Stimulated activated effector memory CD8-positive, alpha-beta T cell treated with anti-CD3 and anti-CD28 coated beads, Interleukin-12 subunit alpha, Interleukin-12 subunit beta, amount 100 ng/mL, for 72 hours (primary cell): ENCODE measurements at regions not wholly inside any gene's neighbourhood (a gene's known extent, or its start where the extent isn't known, plus 50 kb on each side); places are given as distances from the start of the nearest gene placed in this dataset.
A peak's percentile ranks its signal among the peaks of the same experiment; 100 is the strongest.

ENCODE experiments used
- ATAC-seq: fragments of 150-1000 bp; cut with Tn5 transposase; 2 replicates; pipeline ENCODE4 v1.10.0; 2021
- DNase-seq, 2 donors: peaks; one replicate each; pipeline ENCODE4 v3.0.0; 2021 to 2022; ENCODE audit warnings: low spot score in 2 of 2
- H3K27ac Mint-ChIP-seq: one replicate; pipeline ENCODE4 v1.8.0; 2022; ENCODE audit warnings: mild to moderate bottlenecking, mixed read lengths
- H3K36me3 Mint-ChIP-seq: one replicate; pipeline ENCODE4 v1.8.0; 2022; ENCODE audit warnings: mild to moderate bottlenecking, mixed read lengths
- H3K4me1 Mint-ChIP-seq: one replicate; pipeline ENCODE4 v1.8.0; 2022; ENCODE audit warnings: mixed read lengths
- H3K4me3 Mint-ChIP-seq: one replicate; pipeline ENCODE4 v1.8.0; 2022; ENCODE audit warnings: mild to moderate bottlenecking, mixed read lengths
- H3K9me3 Mint-ChIP-seq: one replicate; pipeline ENCODE4 v1.8.0; 2022; ENCODE audit warnings: mixed read lengths

DNA sequence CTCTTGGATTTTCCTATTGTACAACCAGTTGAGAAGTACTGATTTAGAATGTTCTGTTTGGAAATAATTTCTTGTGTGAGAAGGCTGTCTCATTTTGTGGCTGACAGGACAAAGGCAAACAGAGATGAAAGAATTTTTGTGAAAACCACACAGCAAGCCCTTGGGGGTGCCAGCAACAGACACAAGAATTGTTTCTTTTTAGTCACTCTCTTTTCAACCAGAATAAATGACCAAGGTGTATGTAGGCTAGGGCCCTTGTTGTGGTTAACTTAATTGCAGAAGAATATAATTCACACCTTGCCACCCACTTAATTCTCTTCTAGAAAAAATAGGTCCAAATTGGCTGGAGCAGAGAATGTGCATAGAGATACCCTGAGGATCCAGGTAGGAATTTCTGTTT is 329.4 kb upstream of the TBC1D5 start:
- DNase-seq, result no peak
- ATAC-seq, result no peak
- H3K27ac Mint-ChIP-seq, result no peak overlapping the region
- H3K36me3 Mint-ChIP-seq, result no peaks in the 10 kb centered on the region
- no peak overlapping the region for H3K4me3 Mint-ChIP-seq
- peaks cover under 1% of the 10 kb centered on the region for H3K4me1 Mint-ChIP-seq
- H3K9me3 Mint-ChIP-seq, result no peaks in the 10 kb centered on the region

DNA sequence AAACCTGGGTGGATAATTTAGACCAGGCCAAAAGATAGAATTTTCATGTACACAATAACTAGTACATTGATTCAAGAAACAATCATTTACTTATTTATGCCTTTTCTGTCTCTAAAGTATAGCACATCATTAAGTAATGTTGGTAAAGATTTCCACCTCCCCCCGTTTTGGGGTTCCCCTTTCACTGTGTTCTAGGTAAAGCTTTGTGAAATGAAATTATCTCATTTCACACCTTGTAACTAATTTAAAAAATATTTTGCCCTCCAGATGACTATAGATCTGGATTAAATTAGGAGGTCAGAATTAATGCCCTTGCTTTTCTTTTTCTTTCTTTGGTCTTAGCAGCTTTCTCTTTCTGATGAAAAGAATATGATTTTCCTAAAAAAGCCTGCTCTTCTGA is 328.5 kb upstream of the TBC1D5 start:
- Mint-ChIP-seq H3K9me3 (no peaks in the 10 kb centered on the region), H3K4me1 (no peaks in the 10 kb centered on the region), H3K36me3 (no peaks in the 10 kb centered on the region), H3K27ac (no peak overlapping the region), H3K4me3 (no peak overlapping the region)
- no peak for DNase-seq
- no peak for ATAC-seq

DNA sequence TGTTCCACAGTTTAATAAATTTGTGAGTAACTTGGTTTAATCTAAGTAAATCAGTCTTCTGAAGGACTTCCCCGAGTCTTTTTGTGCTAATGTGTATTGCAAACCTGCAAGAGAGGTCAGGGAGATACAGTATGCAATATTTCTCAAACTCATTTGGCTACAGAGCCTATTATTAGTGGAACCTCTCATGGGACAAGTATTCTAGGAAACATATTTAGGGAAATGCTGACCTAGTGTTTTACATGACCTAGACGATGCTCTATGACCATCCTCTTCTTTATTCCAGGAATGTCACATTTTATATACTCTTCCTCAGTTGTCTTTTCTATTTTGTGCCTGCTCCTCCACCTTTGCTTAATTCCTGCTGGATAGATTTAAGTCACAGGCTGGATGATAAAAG is 327.8 kb upstream of the TBC1D5 start:
- DNase-seq (no peak), ATAC-seq (no peak)
- Mint-ChIP-seq H3K36me3 (no peaks in the 10 kb centered on the region), H3K4me3 (no peak overlapping the region), H3K27ac (no peak overlapping the region), H3K4me1 (no peaks in the 10 kb centered on the region), H3K9me3 (no peaks in the 10 kb centered on the region)

DNA sequence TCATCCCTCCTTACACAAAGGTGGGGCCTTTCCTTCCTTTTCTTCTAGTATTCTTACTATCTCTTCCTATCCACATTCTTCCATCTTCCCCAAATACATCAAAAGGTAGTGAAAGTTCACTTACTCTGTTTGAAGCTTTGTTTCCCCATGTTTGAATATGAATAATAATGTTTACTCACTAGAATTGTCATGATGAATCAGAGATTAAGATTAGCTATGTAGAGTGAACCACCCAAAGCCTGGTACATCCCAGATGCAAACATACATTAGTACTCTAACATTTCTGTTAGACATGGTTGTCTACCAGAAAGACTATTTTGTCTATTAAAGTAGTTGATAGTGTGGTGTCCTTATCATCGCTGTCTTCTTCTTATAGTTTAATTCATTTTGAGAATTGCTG is 327.1 kb upstream of the TBC1D5 start:
- no peak for DNase-seq
- Mint-ChIP-seq H3K9me3 (no peaks in the 10 kb centered on the region), H3K4me1 (no peaks in the 10 kb centered on the region), H3K27ac (no peak overlapping the region), H3K36me3 (no peaks in the 10 kb centered on the region), H3K4me3 (no peak overlapping the region)
- no peak for ATAC-seq

DNA sequence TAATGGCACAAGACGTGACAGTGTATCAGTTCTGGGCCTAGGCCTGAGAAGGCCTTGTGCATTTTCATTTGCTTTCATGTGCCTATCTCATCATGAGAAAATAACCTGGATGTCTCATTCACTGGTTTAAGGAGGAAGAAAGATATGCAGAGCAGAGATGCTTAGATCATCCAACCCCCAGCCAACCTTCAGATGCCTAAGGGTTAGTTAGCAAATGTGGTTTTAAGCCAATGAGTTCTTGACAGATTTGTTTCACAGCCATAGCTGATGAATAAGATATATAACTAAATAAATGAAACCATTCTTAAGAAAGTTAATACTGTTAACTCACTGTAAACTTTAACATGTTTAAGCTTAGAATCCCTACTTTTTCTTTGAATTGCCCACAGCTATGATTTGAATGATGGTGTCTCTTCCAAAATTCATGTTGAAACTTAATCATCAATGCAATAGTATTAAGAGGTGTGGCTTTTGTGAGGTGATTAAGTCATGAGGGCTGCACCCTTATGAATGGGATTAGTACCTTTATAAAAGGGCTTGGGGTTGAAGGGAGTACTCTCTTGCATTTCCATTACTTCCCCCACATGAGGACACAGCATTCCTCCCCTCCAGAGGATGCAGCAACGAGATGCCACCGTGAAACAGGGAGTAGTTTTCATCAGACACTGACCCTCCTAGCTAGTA is 324.6 kb upstream of the TBC1D5 start:
- DNase-seq (no peak), ATAC-seq (no peak)
- Mint-ChIP-seq H3K9me3 (no peaks in the 10 kb centered on the region), H3K4me1 (no peaks in the 10 kb centered on the region), H3K4me3 (no peak overlapping the region), H3K27ac (no peak overlapping the region), H3K36me3 (no peaks in the 10 kb centered on the region)

DNA sequence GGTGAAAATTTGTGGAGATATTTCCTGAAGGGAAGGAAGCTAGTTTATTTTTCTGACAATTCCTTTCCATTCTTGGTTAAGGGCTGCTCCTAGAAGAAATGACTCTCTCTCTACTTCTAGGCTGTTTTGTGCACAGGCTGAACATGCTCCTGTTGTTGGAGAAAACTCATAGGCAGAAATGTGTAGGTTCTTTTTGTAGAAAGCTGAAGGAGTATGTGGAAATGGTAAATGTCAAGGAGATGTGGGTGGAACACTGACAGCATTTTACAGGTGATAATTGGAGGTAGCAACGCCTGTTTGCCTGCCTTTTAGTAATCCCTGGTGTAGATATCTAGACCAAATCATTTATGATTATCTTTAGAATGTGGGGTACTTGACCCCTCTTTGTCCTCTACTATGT is 322.2 kb upstream of the TBC1D5 start:
- no peaks in the 10 kb centered on the region for H3K36me3 Mint-ChIP-seq
- no peaks in the 10 kb centered on the region for H3K4me1 Mint-ChIP-seq
- no peak overlapping the region for H3K4me3 Mint-ChIP-seq
- H3K9me3 Mint-ChIP-seq, result no peaks in the 10 kb centered on the region
- H3K27ac Mint-ChIP-seq, result no peak overlapping the region
- ATAC-seq (no peak), DNase-seq (no peak)

DNA sequence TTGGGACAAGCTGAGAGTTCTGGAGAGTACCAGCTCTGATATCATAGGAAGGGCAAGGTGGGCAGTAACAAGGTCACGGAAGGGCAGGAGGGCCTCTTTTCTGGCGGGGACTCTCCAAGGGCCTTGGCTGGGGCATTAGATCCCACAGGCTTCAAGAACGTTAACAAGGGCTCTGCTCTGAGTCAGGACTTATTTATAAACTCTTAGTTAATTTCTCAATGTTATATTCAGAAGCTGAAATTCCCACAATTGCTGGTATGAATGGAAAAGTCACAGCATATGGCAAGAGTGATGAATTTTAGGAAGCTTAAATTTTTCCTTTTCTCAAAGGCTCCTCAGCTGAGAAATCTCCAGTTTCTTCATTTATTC is 320.2 kb upstream of the TBC1D5 start:
- Mint-ChIP-seq H3K4me3 (no peak overlapping the region), H3K27ac (no peak overlapping the region), H3K4me1 (no peaks in the 10 kb centered on the region), H3K36me3 (no peaks in the 10 kb centered on the region), H3K9me3 (no peaks in the 10 kb centered on the region)
- ATAC-seq (no peak), DNase-seq (no peak)

DNA sequence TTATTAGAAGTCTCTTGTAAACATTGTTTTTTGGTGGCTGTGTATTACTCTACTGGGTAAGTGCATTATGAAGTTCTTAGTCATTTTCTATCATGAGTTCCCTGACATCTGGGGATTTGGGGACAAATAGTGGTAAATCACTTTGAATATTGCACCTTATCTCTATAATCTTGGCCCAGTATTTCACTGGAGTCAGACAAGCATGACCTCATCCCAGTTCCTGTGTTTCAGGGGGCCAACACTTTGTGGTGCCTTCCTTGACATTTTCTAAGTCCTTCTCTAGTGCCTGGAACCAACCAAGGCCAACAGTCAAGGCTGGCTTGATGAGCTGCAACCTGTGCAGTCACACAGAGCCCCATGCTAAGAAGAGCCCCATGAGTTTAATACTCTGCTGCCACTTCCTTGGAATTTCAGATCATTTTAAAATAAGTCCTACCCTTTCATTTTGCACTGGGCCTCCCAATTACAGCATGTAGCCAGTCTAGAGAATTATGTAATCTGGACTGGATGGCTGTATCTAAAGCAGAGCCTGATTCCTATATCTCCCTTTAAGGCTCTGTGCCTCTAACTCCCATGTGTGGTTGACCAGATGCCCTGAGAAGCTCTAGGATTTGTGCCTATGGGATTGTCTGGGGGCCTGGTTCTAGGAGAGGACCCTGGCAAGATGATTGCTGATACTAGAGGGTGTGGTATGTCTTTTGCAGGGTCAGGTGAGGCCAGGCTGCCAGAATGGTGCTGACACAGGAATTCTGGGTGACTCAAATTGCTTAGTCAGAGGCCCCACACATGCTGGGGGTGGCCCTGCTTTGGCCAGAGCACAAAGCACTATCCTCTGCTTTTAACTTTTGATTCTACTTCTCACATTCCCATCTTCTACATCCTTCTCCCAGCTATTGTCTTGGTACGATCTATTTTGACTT is 319.6 kb upstream of the TBC1D5 start:
- H3K9me3 Mint-ChIP-seq, result no peaks in the 10 kb centered on the region
- no peaks in the 10 kb centered on the region for H3K36me3 Mint-ChIP-seq
- no peaks in the 10 kb centered on the region for H3K4me1 Mint-ChIP-seq
- H3K27ac Mint-ChIP-seq, result no peak overlapping the region
- ATAC-seq (peak; percentile 56), DNase-seq (no peak)
- no peak overlapping the region for H3K4me3 Mint-ChIP-seq

DNA sequence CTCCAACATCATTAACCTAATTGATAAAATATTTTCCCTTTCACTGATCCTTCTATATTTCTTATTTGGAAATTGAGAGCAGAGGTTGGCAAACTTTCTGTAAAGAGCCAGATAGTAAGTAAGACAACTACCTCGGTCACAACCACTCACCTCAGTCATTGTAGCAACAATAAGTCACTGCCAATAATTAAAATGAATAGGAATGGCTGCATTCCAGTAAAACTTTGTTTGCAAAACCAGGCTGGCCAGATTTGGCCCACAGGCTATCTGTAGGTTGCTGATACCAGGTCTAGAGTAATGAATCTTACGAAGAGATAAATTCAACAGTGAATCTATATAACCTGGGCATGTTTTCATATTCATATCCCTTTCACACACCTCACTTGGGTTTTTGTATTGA is 316.2 kb upstream of the TBC1D5 start:
- Mint-ChIP-seq H3K9me3 (no peaks in the 10 kb centered on the region), H3K4me1 (no peaks in the 10 kb centered on the region), H3K4me3 (no peak overlapping the region), H3K36me3 (no peaks in the 10 kb centered on the region), H3K27ac (no peak overlapping the region)
- DNase-seq, result no peak
- ATAC-seq, result no peak

DNA sequence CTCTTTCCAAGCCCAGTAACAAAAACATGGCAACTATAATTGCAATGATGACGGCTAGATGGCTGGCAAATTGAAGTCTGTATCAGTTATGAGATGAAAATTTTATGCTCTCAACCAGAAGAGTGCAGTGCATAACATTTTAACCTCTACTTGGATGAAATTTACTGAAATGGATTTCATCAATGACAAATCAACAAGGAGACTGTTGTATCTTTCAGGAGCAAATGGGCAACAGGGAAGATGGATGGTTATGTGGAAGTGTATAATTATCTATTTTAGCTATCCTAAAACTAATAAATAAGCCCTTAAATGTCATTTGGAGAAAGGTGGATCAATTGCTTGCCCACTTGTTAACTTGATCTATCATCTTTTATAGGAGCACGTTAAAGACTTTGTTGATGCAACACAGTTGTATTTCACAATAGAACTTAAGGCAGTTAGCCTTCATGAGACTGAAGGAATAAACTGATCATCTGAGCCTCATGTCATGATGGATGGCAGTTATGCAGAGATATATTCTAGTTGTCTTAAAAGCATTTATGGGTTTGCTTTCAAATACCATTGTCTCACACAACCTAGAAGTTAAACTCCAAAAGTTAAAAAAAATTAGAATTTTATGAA is 315.1 kb upstream of the TBC1D5 start:
- Mint-ChIP-seq H3K36me3 (no peaks in the 10 kb centered on the region), H3K4me1 (no peaks in the 10 kb centered on the region), H3K4me3 (no peak overlapping the region), H3K9me3 (no peaks in the 10 kb centered on the region), H3K27ac (no peak overlapping the region)
- ATAC-seq (no peak), DNase-seq (no peak)

DNA sequence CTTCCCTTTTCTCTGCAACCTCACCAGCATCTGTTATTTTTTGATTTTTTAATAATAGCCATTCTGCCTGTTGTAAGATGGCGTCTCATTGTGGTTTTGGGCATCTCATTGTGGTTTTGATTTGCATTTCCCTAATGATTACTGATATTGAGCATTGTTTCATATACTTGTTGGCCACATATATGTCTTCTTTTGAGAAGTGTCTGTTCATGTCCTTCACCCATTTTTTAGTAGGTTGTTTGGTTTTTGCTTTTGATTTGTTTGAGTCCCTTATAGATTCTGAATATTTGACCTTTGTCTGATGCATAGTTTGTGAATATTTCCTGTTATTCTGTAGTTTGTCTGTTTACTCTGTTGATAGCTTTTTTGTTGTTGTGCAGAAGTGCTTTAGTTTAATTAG is 312.2 kb upstream of the TBC1D5 start:
- DNase-seq, result no peak
- no peaks in the 10 kb centered on the region for H3K4me1 Mint-ChIP-seq
- no peaks in the 10 kb centered on the region for H3K36me3 Mint-ChIP-seq
- no peaks in the 10 kb centered on the region for H3K9me3 Mint-ChIP-seq
- no peak for ATAC-seq
- no peak overlapping the region for H3K4me3 Mint-ChIP-seq
- H3K27ac Mint-ChIP-seq, result no peak overlapping the region

DNA sequence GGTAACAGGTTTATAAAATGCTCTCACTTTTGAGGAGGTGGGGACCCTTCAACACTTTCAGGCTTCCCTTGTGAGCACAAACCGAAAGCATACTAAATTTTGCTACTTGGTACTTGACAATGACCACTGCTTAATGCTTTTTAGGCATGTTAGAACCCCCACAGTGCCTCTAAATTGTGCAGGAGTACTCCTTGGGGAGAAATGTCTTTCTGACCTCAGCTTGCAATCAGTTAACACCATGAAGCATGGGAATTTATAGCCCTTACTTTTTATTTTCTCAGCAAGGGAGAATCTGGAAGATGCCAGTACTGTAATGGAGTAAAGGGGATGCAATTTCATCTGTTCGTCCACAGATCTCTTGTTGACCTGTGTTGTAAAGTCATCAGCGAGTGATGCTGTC is 308.9 kb upstream of the TBC1D5 start:
- no peaks in the 10 kb centered on the region for H3K4me1 Mint-ChIP-seq
- no peaks in the 10 kb centered on the region for H3K36me3 Mint-ChIP-seq
- DNase-seq (no peak), ATAC-seq (no peak)
- H3K27ac Mint-ChIP-seq, result no peak overlapping the region
- H3K9me3 Mint-ChIP-seq, result no peaks in the 10 kb centered on the region
- H3K4me3 Mint-ChIP-seq, result no peak overlapping the region

DNA sequence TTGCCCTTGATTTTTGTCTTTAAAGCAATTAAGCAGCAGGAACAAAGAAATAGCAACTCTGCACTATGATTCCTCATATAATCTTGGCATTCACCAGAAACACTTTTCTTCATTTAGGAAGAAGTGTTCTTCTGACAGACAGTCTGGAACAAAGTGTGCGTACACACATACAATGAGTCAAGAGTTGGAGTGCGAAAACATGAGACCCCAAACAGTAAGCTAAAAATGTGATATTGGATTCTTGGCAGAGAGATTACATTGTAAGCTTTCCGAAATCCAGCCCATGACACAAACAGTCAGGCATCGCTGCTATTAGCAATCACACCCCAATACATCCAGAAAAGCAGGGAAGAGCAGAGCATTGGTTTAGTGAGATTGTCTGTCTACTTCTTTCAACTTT is 306.7 kb upstream of the TBC1D5 start:
- DNase-seq, result no peak
- no peak for ATAC-seq
- Mint-ChIP-seq H3K36me3 (no peaks in the 10 kb centered on the region), H3K9me3 (no peaks in the 10 kb centered on the region), H3K4me3 (no peak overlapping the region), H3K4me1 (no peaks in the 10 kb centered on the region), H3K27ac (no peak overlapping the region)

DNA sequence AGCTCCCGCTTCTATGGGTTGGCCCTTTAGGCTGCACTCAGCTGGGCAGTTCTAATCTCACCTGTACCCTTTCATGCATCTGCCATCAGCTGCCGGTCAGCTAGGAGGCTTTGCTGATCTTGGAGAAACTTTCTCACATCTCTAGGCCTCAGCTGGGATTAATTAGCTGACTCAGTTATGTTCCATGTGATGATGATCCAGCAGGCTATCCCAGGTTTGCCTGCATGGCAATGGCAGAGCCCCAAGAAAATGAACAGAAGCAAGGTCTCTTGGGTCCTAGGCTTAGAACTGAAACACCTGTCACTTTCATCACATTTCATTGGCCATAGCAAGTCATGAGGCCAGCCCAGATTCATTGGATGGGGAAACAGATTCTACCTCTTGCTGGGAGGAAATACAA is 304.6 kb upstream of the TBC1D5 start:
- H3K4me3 Mint-ChIP-seq, result no peak overlapping the region
- H3K9me3 Mint-ChIP-seq, result no peaks in the 10 kb centered on the region
- H3K27ac Mint-ChIP-seq, result no peak overlapping the region
- no peaks in the 10 kb centered on the region for H3K4me1 Mint-ChIP-seq
- DNase-seq (no peak), ATAC-seq (no peak)
- H3K36me3 Mint-ChIP-seq, result no peaks in the 10 kb centered on the region

DNA sequence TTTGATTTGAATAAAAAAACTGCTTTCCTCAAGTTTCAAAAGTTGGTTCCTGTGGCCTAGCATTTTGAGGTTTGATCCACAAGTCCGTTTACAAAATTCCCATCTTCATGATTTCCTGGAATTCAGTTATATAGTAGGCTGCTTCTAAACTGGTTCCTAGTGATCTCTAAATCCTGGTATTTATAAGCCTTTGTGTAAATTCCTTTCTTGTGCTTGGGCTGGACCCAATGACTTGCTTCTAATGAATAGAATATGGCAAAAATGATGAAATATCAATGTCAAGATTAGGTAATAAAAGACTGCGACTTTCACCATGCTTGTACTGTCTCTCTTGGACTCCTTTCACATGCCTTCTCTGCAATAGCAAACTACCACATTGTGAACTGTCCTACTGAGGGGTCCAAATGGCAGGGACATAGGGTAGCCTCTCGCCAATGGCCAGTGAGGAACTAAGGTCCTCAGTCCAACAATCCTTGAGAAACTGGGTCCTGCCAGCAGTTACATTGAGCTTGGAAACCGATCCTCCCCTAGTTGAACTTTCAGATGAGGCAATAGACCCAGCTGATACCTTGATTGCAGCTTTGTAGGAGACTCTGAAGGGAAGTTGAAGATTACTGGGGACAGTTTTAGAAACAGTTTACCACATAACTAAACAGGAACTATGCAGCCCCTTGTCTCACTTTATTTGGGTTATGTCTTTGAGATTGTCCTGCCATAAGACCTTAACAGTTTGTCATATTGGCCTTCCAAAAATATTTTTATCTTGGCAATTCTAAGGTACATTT is 303.9 kb upstream of the TBC1D5 start:
- Mint-ChIP-seq H3K9me3 (no peaks in the 10 kb centered on the region), H3K27ac (no peak overlapping the region), H3K4me3 (no peak overlapping the region), H3K4me1 (no peaks in the 10 kb centered on the region), H3K36me3 (no peaks in the 10 kb centered on the region)
- DNase-seq (no peak), ATAC-seq (no peak)
